ENCODE measurements at regions not wholly inside any gene's neighbourhood (a gene's known extent, or its start where the extent isn't known, plus 50 kb on each side); places are given as distances from the start of the nearest gene placed in this dataset.
A peak's percentile ranks its signal among the peaks of the same experiment; 100 is the strongest.
"Not testable (repeated sequence)": the region's sequence is repeated elsewhere in the genome, so short reads cannot be mapped to it uniquely, and the experiment has no call there.

DNA sequence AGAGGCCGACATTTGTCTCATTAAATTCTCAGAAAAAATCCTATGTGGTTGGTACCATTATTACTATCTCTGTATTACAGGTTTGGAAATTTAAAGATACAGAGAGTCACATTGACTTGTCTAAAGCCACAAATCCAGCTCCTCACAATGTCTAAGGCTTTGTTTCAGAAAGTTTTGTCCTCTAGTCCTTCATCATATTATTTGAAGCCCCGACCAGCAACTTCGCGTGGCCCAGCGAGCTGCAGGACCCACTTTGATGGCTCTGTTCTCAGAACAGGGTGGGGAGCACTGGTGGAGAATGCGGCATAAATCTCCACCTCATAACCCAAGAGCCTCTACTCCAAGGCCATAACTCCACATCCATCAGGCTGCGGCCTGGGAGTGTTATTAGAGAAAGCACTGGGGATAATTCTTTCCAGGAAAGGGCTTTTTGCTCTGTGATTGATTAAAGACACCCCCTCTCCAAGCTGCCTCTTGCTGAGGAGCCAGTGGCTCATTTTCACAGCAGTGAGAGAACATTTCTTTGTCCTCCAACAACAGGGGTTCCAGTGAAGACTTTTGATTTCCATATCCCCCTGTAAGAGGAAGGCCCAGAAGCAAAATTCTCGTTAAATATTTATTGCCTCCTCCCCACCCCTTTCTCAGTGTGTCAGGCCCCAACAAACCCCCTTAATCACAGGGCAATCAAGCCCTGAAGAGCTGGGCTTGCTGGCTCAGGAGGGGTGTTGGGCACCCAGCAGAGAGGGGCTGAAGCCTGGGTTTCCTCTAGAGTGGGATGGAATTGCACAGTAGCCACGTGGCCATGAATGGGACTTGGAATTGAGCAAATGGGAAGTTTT lies 113.7 kb upstream of the CDH11 start (continued):
- TF ChIP-seq, protein P1, sequence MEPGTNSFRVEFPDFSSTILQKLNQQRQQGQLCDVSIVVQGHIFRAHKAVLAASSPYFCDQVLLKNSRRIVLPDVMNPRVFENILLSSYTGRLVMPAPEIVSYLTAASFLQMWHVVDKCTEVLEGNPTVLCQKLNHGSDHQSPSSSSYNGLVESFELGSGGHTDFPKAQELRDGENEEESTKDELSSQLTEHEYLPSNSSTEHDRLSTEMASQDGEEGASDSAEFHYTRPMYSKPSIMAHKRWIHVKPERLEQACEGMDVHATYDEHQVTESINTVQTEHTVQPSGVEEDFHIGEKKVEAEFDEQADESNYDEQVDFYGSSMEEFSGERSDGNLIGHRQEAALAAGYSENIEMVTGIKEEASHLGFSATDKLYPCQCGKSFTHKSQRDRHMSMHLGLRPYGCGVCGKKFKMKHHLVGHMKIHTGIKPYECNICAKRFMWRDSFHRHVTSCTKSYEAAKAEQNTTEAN (CRISPR knock-in tag; IDR thresholded peaks at IDR 0.05) = 0 out of 2 replicates have a peak, but pooled peaks have one; percentile 44
- TF ChIP-seq, protein P2, sequence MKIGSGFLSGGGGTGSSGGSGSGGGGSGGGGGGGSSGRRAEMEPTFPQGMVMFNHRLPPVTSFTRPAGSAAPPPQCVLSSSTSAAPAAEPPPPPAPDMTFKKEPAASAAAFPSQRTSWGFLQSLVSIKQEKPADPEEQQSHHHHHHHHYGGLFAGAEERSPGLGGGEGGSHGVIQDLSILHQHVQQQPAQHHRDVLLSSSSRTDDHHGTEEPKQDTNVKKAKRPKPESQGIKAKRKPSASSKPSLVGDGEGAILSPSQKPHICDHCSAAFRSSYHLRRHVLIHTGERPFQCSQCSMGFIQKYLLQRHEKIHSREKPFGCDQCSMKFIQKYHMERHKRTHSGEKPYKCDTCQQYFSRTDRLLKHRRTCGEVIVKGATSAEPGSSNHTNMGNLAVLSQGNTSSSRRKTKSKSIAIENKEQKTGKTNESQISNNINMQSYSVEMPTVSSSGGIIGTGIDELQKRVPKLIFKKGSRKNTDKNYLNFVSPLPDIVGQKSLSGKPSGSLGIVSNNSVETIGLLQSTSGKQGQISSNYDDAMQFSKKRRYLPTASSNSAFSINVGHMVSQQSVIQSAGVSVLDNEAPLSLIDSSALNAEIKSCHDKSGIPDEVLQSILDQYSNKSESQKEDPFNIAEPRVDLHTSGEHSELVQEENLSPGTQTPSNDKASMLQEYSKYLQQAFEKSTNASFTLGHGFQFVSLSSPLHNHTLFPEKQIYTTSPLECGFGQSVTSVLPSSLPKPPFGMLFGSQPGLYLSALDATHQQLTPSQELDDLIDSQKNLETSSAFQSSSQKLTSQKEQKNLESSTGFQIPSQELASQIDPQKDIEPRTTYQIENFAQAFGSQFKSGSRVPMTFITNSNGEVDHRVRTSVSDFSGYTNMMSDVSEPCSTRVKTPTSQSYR (CRISPR knock-in tag; IDR thresholded peaks at IDR 0.05) = no peak
- TF ChIP-seq NR3C1 (CRISPR knock-in tag; conservative IDR thresholded peaks at IDR 0.05; ENCODE audit: low read depth) = no peak
- no peak for TF ChIP-seq RORB (CRISPR knock-in tag; IDR thresholded peaks at IDR 0.05)
- TF ChIP-seq ZNF423 (CRISPR knock-in tag; IDR thresholded peaks at IDR 0.05) = peak; percentile 64
- peak; percentile 80 for TF ChIP-seq USF2 (CRISPR knock-in tag; IDR thresholded peaks at IDR 0.05)

- peak overlapping the region; percentile 97 for H3K4me3 Mint-ChIP-seq
- H3K9me3 Mint-ChIP-seq; CTCF ChIA-PET; H3K27me3 Mint-ChIP-seq (ENCODE audit: low read depth); POLR2A ChIA-PET: not testable (repeated sequence)
- ATAC-seq = peak; percentile 36
- H3K36me3 Mint-ChIP-seq = peaks cover 54% of the 10 kb centered on the region
- peaks cover 35% of the 10 kb centered on the region for H3K4me1 Mint-ChIP-seq
- TF ChIP-seq AFF4 (CRISPR knock-in tag; IDR thresholded peaks at IDR 0.05; ENCODE audit: borderline replicate concordance) (peak; percentile 38; the same call in 1 of the 2 replicates), FOXP4 (CRISPR knock-in tag; IDR thresholded peaks at IDR 0.05) (peak; percentile 36; the same call in 1 of the 2 replicates), TEAD1 (CRISPR knock-in tag; IDR thresholded peaks at IDR 0.05) (peak; percentile 69; the same call in 1 of the 2 replicates)
- TF ChIP-seq, protein P3, sequence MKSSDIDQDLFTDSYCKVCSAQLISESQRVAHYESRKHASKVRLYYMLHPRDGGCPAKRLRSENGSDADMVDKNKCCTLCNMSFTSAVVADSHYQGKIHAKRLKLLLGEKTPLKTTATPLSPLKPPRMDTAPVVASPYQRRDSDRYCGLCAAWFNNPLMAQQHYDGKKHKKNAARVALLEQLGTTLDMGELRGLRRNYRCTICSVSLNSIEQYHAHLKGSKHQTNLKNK (CRISPR knock-in tag; IDR thresholded peaks at IDR 0.05) = peak; percentile 29; the same call in 1 of the 2 replicates
- DNase-seq (ENCODE audit: low spot score) = peak; percentile 22
- H3K27ac Mint-ChIP-seq = peak overlapping the region; percentile 99
These were observed 113.0 kb upstream of the CDH11 start for GRCh38 chr16:65234721-65235320.

Data from WTC11 (cell line).